Uterus (tissue), 3 donors: ENCODE measurements at regions not wholly inside any gene's neighbourhood (a gene's known extent, or its start where the extent isn't known, plus 50 kb on each side); places are given as distances from the start of the nearest gene placed in this dataset.
A peak's percentile ranks its signal among the peaks of the same experiment; 100 is the strongest.

Source experiments
- DNase-seq, 2 donors: peaks; one replicate each; pipeline ENCODE4 v3.0.0-alpha.2; 2019 to 2020
- H3K27ac ChIP-seq, 2 donors: fragments of 200-600 bp; sonication (generic); 1 replicate in 1 of 2; 2 replicates in 1 of 2; pipeline ENCODE4 v1.5.1; 2016 to 2018
- H3K27me3 ChIP-seq, 2 donors: fragments of 200-600 bp; sonication (generic); one replicate each; pipeline ENCODE4 v1.5.1; 2018 to 2019; ENCODE audit warnings: control low read depth in 1 of 2
- H3K36me3 ChIP-seq, 2 donors: fragments of 200-600 bp; sonication (generic); one replicate each; pipeline ENCODE4 v1.5.1; 2019; ENCODE audit warnings: control low read depth in 1 of 2
- H3K4me1 ChIP-seq, 2 donors: fragments of 200-600 bp; sonication (generic); one replicate each; pipeline ENCODE4 v1.5.1; 2018 to 2019; ENCODE audit warnings: control low read depth in 1 of 2
- H3K4me3 ChIP-seq, 2 donors: fragments of 200-600 bp; sonication (generic); 1 replicate in 1 of 2; 2 replicates in 1 of 2; pipeline ENCODE4 v1.5.1; 2018 to 2019; ENCODE audit warnings: mild to moderate bottlenecking in 1 of 2
- H3K9me3 ChIP-seq, 2 donors: fragments of 200-600 bp; sonication (generic); one replicate each; pipeline ENCODE4 v1.5.1; 2019; ENCODE audit warnings: control low read depth in 1 of 2
- CTCF ChIP-seq, 4 experiments: fragments of 200-600 bp in 2 of 4; fragments of 450-650 bp in 2 of 4; sonication (generic) in 2 of 4; IDR thresholded peaks; one replicate each; pipeline ENCODE4 v1.5.1; 2016 to 2019; ENCODE audit warnings: antibody characterized with exemption in 4 of 4, mild to moderate bottlenecking in 2 of 4, moderate library complexity in 1 of 4
- POLR2A ChIP-seq, 2 donors: fragments of 450-650 bp; IDR thresholded peaks; one replicate each; pipeline ENCODE4 v1.6.1; 2016; ENCODE audit warnings: antibody characterized with exemption in 2 of 2, mild to moderate bottlenecking in 1 of 2, moderate library complexity in 1 of 2
- intact Hi-C: fragments of 100-400 bp; cut with DNase I; formaldehyde crosslinking; loops from one replicate; pipeline ENCODE4 v1.15.1; 2023; ENCODE audit warnings: low total_unique reads
- donor health status: DM: yes; HTN: yes; CAD: no.

GRCh38 chr3:81908561-81908960, 147.1 kb upstream of the GBE1 start:
- Histone ChIP-seq H3K4me3 (no peak overlapping the region), H3K36me3 (no peaks in the 10 kb centered on the region), H3K27me3 (no peaks in the 10 kb centered on the region), H3K4me1 (no peaks in the 10 kb centered on the region), H3K27ac (no peak overlapping the region), H3K9me3 (no peaks in the 10 kb centered on the region)
- no peak for TF ChIP-seq POLR2A (IDR thresholded peaks at IDR 0.05)
- TF ChIP-seq CTCF (IDR thresholded peaks at IDR 0.05), result no peak
- intact Hi-C loops, result no loop called here
- no peak for DNase-seq

- TF ChIP-seq CTCF (IDR thresholded peaks at IDR 0.05), result no peak
- TF ChIP-seq POLR2A (IDR thresholded peaks at IDR 0.05), result no peak
- Histone ChIP-seq H3K9me3 (no peaks in the 10 kb centered on the region), H3K27ac (no peak overlapping the region), H3K27me3 (no peaks in the 10 kb centered on the region), H3K36me3 (no peaks in the 10 kb centered on the region), H3K4me3 (no peak overlapping the region), H3K4me1 (no peaks in the 10 kb centered on the region)
- intact Hi-C loops, result no loop called here
- no peak for DNase-seq
Observed at GRCh38 chr3:81898336-81898735, 136.9 kb upstream of the GBE1 start.

- Histone ChIP-seq H3K27ac (no peak overlapping the region), H3K27me3 (no peaks in the 10 kb centered on the region), H3K9me3 (no peaks in the 10 kb centered on the region), H3K4me1 (no peaks in the 10 kb centered on the region), H3K4me3 (no peak overlapping the region), H3K36me3 (no peaks in the 10 kb centered on the region)
- DNase-seq, result no peak
- intact Hi-C loops, result no loop called here
- TF ChIP-seq CTCF (IDR thresholded peaks at IDR 0.05) (no peak), POLR2A (IDR thresholded peaks at IDR 0.05) (no peak)
Observed at GRCh38 chr3:81894598-81894997, 133.2 kb upstream of the GBE1 start.

GRCh38 chr3:81891055-81891895, 129.8 kb upstream of the GBE1 start:
- H3K27ac ChIP-seq, result no peak overlapping the region
- H3K4me3 ChIP-seq, result no peak overlapping the region
- TF ChIP-seq CTCF (IDR thresholded peaks at IDR 0.05), result no peak
- TF ChIP-seq POLR2A (IDR thresholded peaks at IDR 0.05), result no peak
- H3K9me3 ChIP-seq, result no peaks in the 10 kb centered on the region
- DNase-seq, result no peak
- no peaks in the 10 kb centered on the region for H3K36me3 ChIP-seq
- no peaks in the 10 kb centered on the region for H3K27me3 ChIP-seq
- intact Hi-C loops, result no loop called here
- H3K4me1 ChIP-seq, result no peaks in the 10 kb centered on the region

- no peaks in the 10 kb centered on the region for H3K27me3 ChIP-seq
- no peaks in the 10 kb centered on the region for H3K4me1 ChIP-seq
- peak overlapping the region in 1 of 2 donors; percentile 5 for H3K27ac ChIP-seq
- no peak overlapping the region for H3K4me3 ChIP-seq
- DNase-seq, result no peak
- no peaks in the 10 kb centered on the region for H3K36me3 ChIP-seq
- H3K9me3 ChIP-seq, result no peaks in the 10 kb centered on the region
- TF ChIP-seq CTCF (IDR thresholded peaks at IDR 0.05), result no peak
- intact Hi-C loops, result no loop called here
Observed at GRCh38 chr3:81888914-81889557, 127.6 kb upstream of the GBE1 start.
